Astrocyte (in vitro differentiated cells and primary cell): ENCODE measurements at regions not wholly inside any gene's neighbourhood (a gene's known extent, or its start where the extent isn't known, plus 50 kb on each side); places are given as distances from the start of the nearest gene placed in this dataset.

Experiments used
- DNase-seq: peaks from one replicate; pipeline ENCODE4 v3.0.0-alpha.2; 2010; ENCODE audit warnings: low read depth
- FAIRE-seq: peaks from 2 replicates; lab custom pipeline; 2011; peaks lifted over from hg19 to GRCh38; lab: Jason Lieb, UNC
- H2AFZ ChIP-seq: 2 replicates; pipeline ENCODE4 v1.6.0; 2012; ENCODE audit warnings: low read depth, low read length, inconsistent platforms
- H3K27ac ChIP-seq: 2 replicates; pipeline ENCODE4 v1.5.1; 2011; ENCODE audit warnings: low read depth, low read length, inconsistent platforms
- H3K27me3 ChIP-seq: 2 replicates; pipeline ENCODE4 v1.6.0; 2011; ENCODE audit warnings: low read length, inconsistent platforms; ENCODE audit not compliant: insufficient read depth
- H3K36me3 ChIP-seq: 2 replicates; pipeline ENCODE4 v1.5.1; 2011; ENCODE audit warnings: low read length, inconsistent platforms; ENCODE audit not compliant: insufficient read depth
- H3K4me1 ChIP-seq: 2 replicates; pipeline ENCODE4 v1.5.1; 2011; ENCODE audit warnings: low read length, inconsistent platforms; ENCODE audit not compliant: insufficient read depth
- H3K4me2 ChIP-seq: 2 replicates; pipeline ENCODE4 v1.6.0; 2012; ENCODE audit warnings: low read length, inconsistent platforms
- H3K4me3 ChIP-seq: 2 replicates; pipeline ENCODE4 v1.5.1; 2011; ENCODE audit warnings: low read depth, mild to moderate bottlenecking, low read length, inconsistent platforms; ENCODE audit not compliant: insufficient read depth
- H3K79me2 ChIP-seq: 2 replicates; pipeline ENCODE4 v1.6.0; 2012; ENCODE audit warnings: mild to moderate bottlenecking, low read length, inconsistent platforms; ENCODE audit not compliant: insufficient read depth
- H3K9ac ChIP-seq: 2 replicates; pipeline ENCODE4 v1.6.0; 2012; ENCODE audit warnings: mild to moderate bottlenecking, low read length, inconsistent platforms
- H3K9me3 ChIP-seq: 2 replicates; pipeline ENCODE4 v1.5.1; 2012; ENCODE audit warnings: low read depth, mild to moderate bottlenecking, low read length, inconsistent platforms; ENCODE audit not compliant: insufficient read depth
- H4K20me1 ChIP-seq: 2 replicates; pipeline ENCODE4 v1.6.0; 2012; ENCODE audit warnings: low read length, inconsistent platforms; ENCODE audit not compliant: insufficient read depth
- H3K27ac Mint-ChIP-seq: one replicate; pipeline ENCODE4 v1.8.0; 2021; ENCODE audit warnings: mild to moderate bottlenecking, mixed read lengths; ENCODE audit not compliant: unreplicated experiment
- H3K27me3 Mint-ChIP-seq: one replicate; pipeline ENCODE4 v1.8.0; 2021; ENCODE audit warnings: low read depth, mixed read lengths; ENCODE audit not compliant: unreplicated experiment
- H3K36me3 Mint-ChIP-seq: one replicate; pipeline ENCODE4 v1.8.0; 2021; ENCODE audit warnings: low read depth, mixed read lengths; ENCODE audit not compliant: unreplicated experiment
- H3K4me1 Mint-ChIP-seq: one replicate; pipeline ENCODE4 v1.8.0; 2021; ENCODE audit warnings: low read depth, mixed read lengths; ENCODE audit not compliant: unreplicated experiment
- H3K4me3 Mint-ChIP-seq: one replicate; pipeline ENCODE4 v1.8.0; 2021; ENCODE audit warnings: mild to moderate bottlenecking, moderate library complexity, mixed read lengths; ENCODE audit not compliant: unreplicated experiment
- H3K9me3 Mint-ChIP-seq: one replicate; pipeline ENCODE4 v1.8.0; 2021; ENCODE audit warnings: mild to moderate bottlenecking, mixed read lengths; ENCODE audit not compliant: unreplicated experiment
- CTCF ChIP-seq: IDR thresholded peaks from 2 replicates; pipeline ENCODE4 v1.5.1; 2011; ENCODE audit warnings: low read depth, mild to moderate bottlenecking, inconsistent platforms, low read length, moderate library complexity; ENCODE audit not compliant: insufficient read depth
- EZH2 ChIP-seq: IDR thresholded peaks from 2 replicates; pipeline ENCODE4 v1.6.1; 2012; ENCODE audit warnings: mild to moderate bottlenecking, low read length, inconsistent platforms; ENCODE audit not compliant: insufficient read depth

- Histone ChIP-seq H3K4me2 (no peak overlapping the region), H3K9me3 (no peaks in the 10 kb centered on the region), H3K79me2 (no peaks in the 10 kb centered on the region), H4K20me1 (no peaks in the 10 kb centered on the region), H3K4me1 (no peaks in the 10 kb centered on the region), H2AFZ (no peak overlapping the region), H3K4me3 (no peak overlapping the region), H3K27me3 (no peaks in the 10 kb centered on the region), H3K27ac (no peak overlapping the region), H3K9ac (no peak overlapping the region), H3K36me3 (no peaks in the 10 kb centered on the region)
- TF ChIP-seq EZH2 (no peak), CTCF (no peak)
- Mint-ChIP-seq H3K27me3 (no peaks in the 10 kb centered on the region), H3K4me3 (no peak overlapping the region), H3K4me1 (no peaks in the 10 kb centered on the region), H3K9me3 (no peaks in the 10 kb centered on the region), H3K27ac (no peak overlapping the region), H3K36me3 (no peaks in the 10 kb centered on the region)
- DNase-seq (no peak), FAIRE-seq (no peak)
Measured at GRCh38 chr6:91646649-91647048, 1059.8 kb upstream of the MAP3K7 start.

DNA sequence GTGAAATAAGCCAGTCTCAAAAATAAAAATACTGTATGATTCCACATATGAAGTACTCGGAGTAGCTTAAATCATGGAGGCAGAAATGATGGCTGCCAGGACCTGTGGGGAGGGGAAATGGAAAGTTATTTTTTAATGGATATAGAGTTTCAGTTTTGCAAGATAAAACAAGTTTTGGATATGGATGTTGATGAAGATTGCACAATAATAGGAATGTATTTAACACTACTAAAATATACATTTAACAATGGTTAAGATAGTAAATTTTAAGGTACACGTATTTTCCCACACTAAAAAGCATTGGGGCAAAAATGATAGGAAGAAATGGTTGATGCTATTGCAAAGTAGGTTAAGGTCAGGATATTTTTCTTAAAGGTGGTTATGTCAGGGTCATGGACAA lies 1058.9 kb upstream of the MAP3K7 start:
- Histone ChIP-seq H2AFZ (no peak overlapping the region), H3K27ac (no peak overlapping the region), H3K27me3 (no peaks in the 10 kb centered on the region), H3K4me2 (no peak overlapping the region), H3K9me3 (no peaks in the 10 kb centered on the region), H3K4me3 (no peak overlapping the region), H3K79me2 (no peaks in the 10 kb centered on the region), H4K20me1 (no peaks in the 10 kb centered on the region), H3K36me3 (no peaks in the 10 kb centered on the region), H3K4me1 (no peaks in the 10 kb centered on the region), H3K9ac (no peak overlapping the region)
- no peaks in the 10 kb centered on the region for H3K4me1 Mint-ChIP-seq
- no peaks in the 10 kb centered on the region for H3K36me3 Mint-ChIP-seq
- DNase-seq (no peak), FAIRE-seq (no peak)
- no peaks in the 10 kb centered on the region for H3K27me3 Mint-ChIP-seq
- H3K4me3 Mint-ChIP-seq: no peak overlapping the region
- H3K9me3 Mint-ChIP-seq: no peaks in the 10 kb centered on the region
- TF ChIP-seq CTCF: no peak
- TF ChIP-seq EZH2: no peak
- no peak overlapping the region for H3K27ac Mint-ChIP-seq

GRCh38 chr6:91637217-91637616 lies 1050.3 kb upstream of the MAP3K7 start:
- no peaks in the 10 kb centered on the region for H3K27me3 ChIP-seq
- H3K36me3 ChIP-seq: no peaks in the 10 kb centered on the region
- Mint-ChIP-seq H3K27ac (no peak overlapping the region), H3K9me3 (peaks cover 2% of the 10 kb centered on the region), H3K4me1 (peaks cover 11% of the 10 kb centered on the region), H3K36me3 (no peaks in the 10 kb centered on the region), H3K4me3 (no peak overlapping the region), H3K27me3 (no peaks in the 10 kb centered on the region)
- H3K4me1 ChIP-seq: no peaks in the 10 kb centered on the region
- H2AFZ ChIP-seq: no peak overlapping the region
- no peak overlapping the region for H3K4me3 ChIP-seq
- H3K79me2 ChIP-seq: no peaks in the 10 kb centered on the region
- no peaks in the 10 kb centered on the region for H3K9me3 ChIP-seq
- no peak overlapping the region for H3K9ac ChIP-seq
- no peak overlapping the region for H3K4me2 ChIP-seq
- DNase-seq (no peak), FAIRE-seq (no peak)
- H3K27ac ChIP-seq: no peak overlapping the region
- no peak for TF ChIP-seq CTCF
- TF ChIP-seq EZH2: no peak
- no peaks in the 10 kb centered on the region for H4K20me1 ChIP-seq
